H9 (cell line): ENCODE measurements at regions not wholly inside any gene's neighbourhood (a gene's known extent, or its start where the extent isn't known, plus 50 kb on each side); places are given as distances from the start of the nearest gene placed in this dataset.

Experiments
- DNase-seq: peaks from one replicate; pipeline ENCODE4 v3.0.0-alpha.2; 2017
- H2AFZ ChIP-seq: one replicate; pipeline ENCODE4 v1.6.1; 2013; ENCODE audit warnings: mild to moderate bottlenecking, low read length, control low read depth, moderate library complexity
- H2AK5ac ChIP-seq: 2 replicates; pipeline ENCODE4 v1.6.1; 2013; ENCODE audit warnings: low read length, control low read depth, mixed read lengths; ENCODE audit not compliant: insufficient read length
- H2BK120ac ChIP-seq: one replicate; pipeline ENCODE4 v1.6.1; 2013; ENCODE audit warnings: low read depth, mild to moderate bottlenecking, low read length, control low read depth, inconsistent platforms; ENCODE audit not compliant: poor library complexity, severe bottlenecking
- H2BK12ac ChIP-seq: 2 replicates; pipeline ENCODE4 v1.6.1; 2013; ENCODE audit warnings: low read length, control low read depth, mixed read lengths, low read depth; ENCODE audit not compliant: insufficient read length
- H2BK15ac ChIP-seq: 2 replicates; pipeline ENCODE4 v1.6.1; 2013; ENCODE audit warnings: low read depth, low read length, control low read depth
- H2BK20ac ChIP-seq: one replicate; pipeline ENCODE4 v1.6.1; 2013; ENCODE audit warnings: low read depth, mild to moderate bottlenecking, low read length, control low read depth, inconsistent platforms; ENCODE audit not compliant: poor library complexity, severe bottlenecking
- H2BK5ac ChIP-seq: 2 replicates; pipeline ENCODE4 v1.6.1; 2013; ENCODE audit warnings: low read length, control low read depth, mixed read lengths; ENCODE audit not compliant: insufficient read length
- H3K14ac ChIP-seq: 2 replicates; pipeline ENCODE4 v1.6.1; 2013; ENCODE audit warnings: low read length, control low read depth; ENCODE audit not compliant: insufficient read depth
- H3K18ac ChIP-seq: 2 replicates; pipeline ENCODE4 v1.6.1; 2013; ENCODE audit warnings: low read depth, mild to moderate bottlenecking, mixed read lengths, low read length, control low read depth; ENCODE audit not compliant: insufficient read length
- H3K23ac ChIP-seq: 2 replicates; pipeline ENCODE4 v1.6.1; 2013; ENCODE audit warnings: low read length, control low read depth, mixed read lengths, low read depth; ENCODE audit not compliant: insufficient read length
- H3K23me2 ChIP-seq: 2 replicates; pipeline ENCODE4 v1.6.1; 2013; ENCODE audit warnings: low read depth, mild to moderate bottlenecking, mixed read lengths, low read length, control low read depth; ENCODE audit not compliant: insufficient read length, poor library complexity, severe bottlenecking
- H3K27ac ChIP-seq: 2 replicates; pipeline ENCODE4 v1.5.1; 2013; ENCODE audit warnings: low read length, control low read depth, mixed read lengths, low read depth; ENCODE audit not compliant: insufficient read length
- H3K27me3 ChIP-seq: 2 replicates; pipeline ENCODE4 v1.6.1; 2013; ENCODE audit warnings: low read length, control low read depth, inconsistent platforms; ENCODE audit not compliant: insufficient read depth
- H3K4ac ChIP-seq: 2 replicates; pipeline ENCODE4 v1.6.1; 2013; ENCODE audit warnings: low read depth, mild to moderate bottlenecking, control low read depth, inconsistent platforms, low read length, moderate library complexity
- H3K4me1 ChIP-seq: 2 replicates; pipeline ENCODE4 v1.6.1; 2013; ENCODE audit warnings: low read length, control low read depth, inconsistent platforms; ENCODE audit not compliant: insufficient read depth
- H3K4me2 ChIP-seq: 2 replicates; pipeline ENCODE4 v1.6.1; 2013; ENCODE audit warnings: low read length, control low read depth, mixed read lengths; ENCODE audit not compliant: insufficient read length, insufficient read depth
- H3K56ac ChIP-seq: 2 replicates; pipeline ENCODE4 v1.6.1; 2013; ENCODE audit warnings: low read depth, mild to moderate bottlenecking, mixed read lengths, low read length, control low read depth; ENCODE audit not compliant: insufficient read length
- H3K79me1 ChIP-seq: 2 replicates; pipeline ENCODE4 v1.6.1; 2013; ENCODE audit warnings: low read depth, mild to moderate bottlenecking, moderate library complexity, low read length, control low read depth, inconsistent platforms; ENCODE audit not compliant: insufficient read depth, poor library complexity, severe bottlenecking
- H3K79me2 ChIP-seq: 2 replicates; pipeline ENCODE4 v1.6.1; 2013; ENCODE audit warnings: low read length, control low read depth, inconsistent platforms; ENCODE audit not compliant: insufficient read depth
- H3K9ac ChIP-seq: 2 replicates; pipeline ENCODE4 v1.6.1; 2013; ENCODE audit warnings: low read length, control low read depth, mixed read lengths; ENCODE audit not compliant: insufficient read length; ENCODE audit errors: extremely low read depth
- H3K9me3 ChIP-seq: one replicate; pipeline ENCODE4 v1.6.1; 2013; ENCODE audit warnings: low read depth, low read length, inconsistent platforms; ENCODE audit not compliant: control insufficient read depth
- H3T11ph ChIP-seq: one replicate; pipeline ENCODE4 v1.6.1; 2013; ENCODE audit warnings: mild to moderate bottlenecking, low read length, control low read depth, inconsistent platforms
- H4K20me1 ChIP-seq: one replicate; pipeline ENCODE4 v1.6.1; 2013; ENCODE audit not compliant: control insufficient read depth, insufficient read length, insufficient read depth
- H4K5ac ChIP-seq: 2 replicates; pipeline ENCODE4 v1.6.1; 2013; ENCODE audit warnings: low read depth, mild to moderate bottlenecking, mixed read lengths, low read length, control low read depth; ENCODE audit not compliant: insufficient read length
- H4K8ac ChIP-seq: replicated peaks from 2 replicates; pipeline ENCODE4 v1.6.1; 2013; ENCODE audit warnings: low read length, control low read depth, mixed read lengths, low read depth; ENCODE audit not compliant: insufficient read length
- H4K91ac ChIP-seq: 2 replicates; pipeline ENCODE4 v1.6.1; 2013; ENCODE audit warnings: low read depth, mild to moderate bottlenecking, moderate library complexity, mixed read lengths, low read length, control low read depth; ENCODE audit not compliant: insufficient read length
- H3K27ac Mint-ChIP-seq, 3 experiments: 2 replicates in 2 of 3; 3 replicates in 1 of 3; pipeline ENCODE4 v1.8.0; 2020 to 2021; ENCODE audit warnings: mixed read lengths in 3 of 3, mild to moderate bottlenecking in 1 of 3, moderate library complexity in 1 of 3
- H3K27me3 Mint-ChIP-seq: 2 replicates; pipeline ENCODE4 v1.8.0; 2021; ENCODE audit warnings: low read depth, mild to moderate bottlenecking, moderate library complexity, mixed read lengths
- H3K36me3 Mint-ChIP-seq, 3 experiments: 2 replicates in 2 of 3; 3 replicates in 1 of 3; pipeline ENCODE4 v1.8.0; 2020 to 2021; ENCODE audit warnings: low read depth in 3 of 3, mixed read lengths in 3 of 3; ENCODE audit not compliant: insufficient read depth in 1 of 3
- H3K4me1 Mint-ChIP-seq, 2 experiments: 2 replicates each; pipeline ENCODE4 v1.8.0; 2020; ENCODE audit warnings: mixed read lengths in 2 of 2
- H3K4me3 Mint-ChIP-seq, 2 experiments: 2 replicates in 1 of 2; 3 replicates in 1 of 2; pipeline ENCODE4 v1.8.0; 2020 to 2021; ENCODE audit warnings: mild to moderate bottlenecking in 2 of 2, mixed read lengths in 2 of 2, moderate library complexity in 1 of 2
- H3K9me3 Mint-ChIP-seq, 2 experiments: 2 replicates in 1 of 2; 3 replicates in 1 of 2; pipeline ENCODE4 v1.8.0; 2020; ENCODE audit warnings: mild to moderate bottlenecking in 2 of 2, mixed read lengths in 2 of 2, moderate library complexity in 1 of 2
- CTCF ChIP-seq: fragments of 200-600 bp; sonication (generic); conservative IDR thresholded peaks from 3 replicates; pipeline ENCODE4 v1.8.0; 2021; ENCODE audit warnings: antibody characterized with exemption, mild to moderate bottlenecking
- WGBS: extraction: QIAGEN DNeasy Blood & Tissue Kit; methylation state at CpG from one replicate; pipeline ENCODE4 v1.1.7; 2013; ENCODE audit warnings: missing lambda C conversion rate, low lambda C conversion rate, mixed read lengths; ENCODE audit not compliant: insufficient read length; ENCODE audit errors: extremely low coverage; 5-methylcytosine and 5-hydroxymethylcytosine counted together

DNA sequence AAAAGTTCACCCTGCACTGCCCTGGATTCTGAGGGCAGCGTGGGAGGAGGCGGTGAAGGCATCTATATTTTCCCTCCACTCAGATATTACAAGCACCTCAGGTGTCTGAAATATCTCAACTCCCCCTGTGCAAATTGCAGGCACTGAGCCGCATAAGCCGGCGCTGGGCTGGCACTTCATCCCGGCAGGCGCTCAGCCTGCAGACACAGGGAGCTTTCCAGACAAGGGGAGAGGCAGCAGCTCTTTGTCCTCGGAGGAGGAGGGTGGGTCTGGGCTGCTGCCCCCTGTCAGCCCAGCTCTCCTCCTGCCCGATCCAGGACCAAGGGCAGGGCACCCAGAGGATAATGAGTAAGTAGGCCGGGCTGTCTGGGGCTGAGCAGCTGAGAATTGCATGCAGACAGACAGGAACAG is 189.3 kb upstream of the MYT1L start:
- Histone ChIP-seq H4K5ac (no peak overlapping the region), H4K8ac (no peak overlapping the region), H3K9me3 (no peaks in the 10 kb centered on the region), H4K20me1 (no peaks in the 10 kb centered on the region), H2AK5ac (no peak overlapping the region), H3K79me2 (no peaks in the 10 kb centered on the region), H3K27me3 (no peaks in the 10 kb centered on the region), H2BK120ac (no peak overlapping the region), H3K79me1 (no peaks in the 10 kb centered on the region), H2BK15ac (no peak overlapping the region), H2BK5ac (no peak overlapping the region), H2BK12ac (no peak overlapping the region), H3K27ac (no peak overlapping the region), H2AFZ (no peak overlapping the region), H3K4me1 (no peaks in the 10 kb centered on the region), H2BK20ac (no peak overlapping the region), H3K14ac (no peak overlapping the region), H3T11ph (no peak overlapping the region), H3K9ac (no peak overlapping the region), H3K4ac (no peak overlapping the region), H3K4me2 (no peak overlapping the region), H4K91ac (no peak overlapping the region), H3K56ac (no peak overlapping the region), H3K23me2 (no peaks in the 10 kb centered on the region), H3K18ac (no peak overlapping the region), H3K23ac (no peak overlapping the region)
- no peak for TF ChIP-seq CTCF
- Mint-ChIP-seq H3K4me3 (no peak overlapping the region), H3K27me3 (peaks cover 5% of the 10 kb centered on the region), H3K9me3 (no peaks in the 10 kb centered on the region; a peak in 1 of 5 replicates), H3K4me1 (peaks cover 2% of the 10 kb centered on the region in 2 experiments; a peak in 1 of 4 replicates), H3K27ac (no peak overlapping the region), H3K36me3 (no peaks in the 10 kb centered on the region; a peak in 1 of 7 replicates)
- no CpG with 5 or more reads among the region's 10 CpGs for WGBS
- no peak for DNase-seq
